WI38 (cell line): ENCODE measurements at regions not wholly inside any gene's neighbourhood (a gene's known extent, or its start where the extent isn't known, plus 50 kb on each side); places are given as distances from the start of the nearest gene placed in this dataset.

Source experiments
- H3K4me3 ChIP-seq: 2 replicates; pipeline ENCODE4 v1.5.1; 2011; ENCODE audit warnings: low read depth, mild to moderate bottlenecking, control low read depth, low read length
- TF ChIP-seq, protein P1 (sequence below): IDR thresholded peaks from 2 replicates; pipeline ENCODE4 v1.5.1; 2012; ENCODE audit warnings: low read depth, mild to moderate bottlenecking, control low read depth, low read length

DNA sequence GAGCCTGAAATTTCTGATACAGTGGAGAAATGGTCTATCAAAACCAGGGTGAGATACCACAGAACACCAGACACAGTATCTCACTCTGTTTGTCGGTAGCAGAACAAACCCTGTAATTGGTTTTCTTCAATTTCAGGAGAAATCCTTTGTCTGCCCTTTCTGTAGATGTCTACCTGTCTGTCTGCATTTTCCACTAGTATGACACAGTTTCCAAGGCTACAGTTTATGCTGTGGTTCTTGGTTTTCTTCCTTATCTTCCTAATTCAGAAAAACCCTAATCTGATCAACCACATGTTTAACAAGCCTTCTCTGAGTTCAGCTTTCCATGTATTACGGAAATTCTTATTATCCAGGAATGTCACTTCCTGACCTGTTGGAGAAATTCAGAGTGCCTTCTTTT lies 70.8 kb downstream of the SCN11A start:
- H3K4me3 ChIP-seq: no peak overlapping the region
- TF ChIP-seq, protein P1, sequence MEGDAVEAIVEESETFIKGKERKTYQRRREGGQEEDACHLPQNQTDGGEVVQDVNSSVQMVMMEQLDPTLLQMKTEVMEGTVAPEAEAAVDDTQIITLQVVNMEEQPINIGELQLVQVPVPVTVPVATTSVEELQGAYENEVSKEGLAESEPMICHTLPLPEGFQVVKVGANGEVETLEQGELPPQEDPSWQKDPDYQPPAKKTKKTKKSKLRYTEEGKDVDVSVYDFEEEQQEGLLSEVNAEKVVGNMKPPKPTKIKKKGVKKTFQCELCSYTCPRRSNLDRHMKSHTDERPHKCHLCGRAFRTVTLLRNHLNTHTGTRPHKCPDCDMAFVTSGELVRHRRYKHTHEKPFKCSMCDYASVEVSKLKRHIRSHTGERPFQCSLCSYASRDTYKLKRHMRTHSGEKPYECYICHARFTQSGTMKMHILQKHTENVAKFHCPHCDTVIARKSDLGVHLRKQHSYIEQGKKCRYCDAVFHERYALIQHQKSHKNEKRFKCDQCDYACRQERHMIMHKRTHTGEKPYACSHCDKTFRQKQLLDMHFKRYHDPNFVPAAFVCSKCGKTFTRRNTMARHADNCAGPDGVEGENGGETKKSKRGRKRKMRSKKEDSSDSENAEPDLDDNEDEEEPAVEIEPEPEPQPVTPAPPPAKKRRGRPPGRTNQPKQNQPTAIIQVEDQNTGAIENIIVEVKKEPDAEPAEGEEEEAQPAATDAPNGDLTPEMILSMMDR: no peak

DNA sequence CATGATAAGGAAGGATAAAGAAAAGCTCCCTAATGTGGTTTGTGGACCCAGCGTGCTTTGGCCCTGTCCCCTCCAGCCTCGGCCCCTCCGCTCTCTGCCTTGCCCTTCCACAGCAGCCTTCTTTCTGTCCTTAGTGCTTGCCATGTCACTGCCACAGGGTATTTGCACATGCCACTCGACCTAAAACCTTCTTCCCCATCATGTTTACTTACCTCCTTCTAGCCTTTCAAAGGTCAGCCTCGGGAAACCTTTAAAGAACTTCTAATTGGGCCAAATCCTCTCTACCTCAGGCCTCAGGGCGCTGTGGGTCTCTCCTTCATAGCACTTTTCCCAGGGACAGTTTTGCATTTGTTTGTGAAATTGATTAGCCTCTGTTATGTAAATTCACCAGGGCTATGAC lies 73.0 kb downstream of the SCN11A start:
- TF ChIP-seq, protein P1: no peak
- no peak overlapping the region for H3K4me3 ChIP-seq

DNA sequence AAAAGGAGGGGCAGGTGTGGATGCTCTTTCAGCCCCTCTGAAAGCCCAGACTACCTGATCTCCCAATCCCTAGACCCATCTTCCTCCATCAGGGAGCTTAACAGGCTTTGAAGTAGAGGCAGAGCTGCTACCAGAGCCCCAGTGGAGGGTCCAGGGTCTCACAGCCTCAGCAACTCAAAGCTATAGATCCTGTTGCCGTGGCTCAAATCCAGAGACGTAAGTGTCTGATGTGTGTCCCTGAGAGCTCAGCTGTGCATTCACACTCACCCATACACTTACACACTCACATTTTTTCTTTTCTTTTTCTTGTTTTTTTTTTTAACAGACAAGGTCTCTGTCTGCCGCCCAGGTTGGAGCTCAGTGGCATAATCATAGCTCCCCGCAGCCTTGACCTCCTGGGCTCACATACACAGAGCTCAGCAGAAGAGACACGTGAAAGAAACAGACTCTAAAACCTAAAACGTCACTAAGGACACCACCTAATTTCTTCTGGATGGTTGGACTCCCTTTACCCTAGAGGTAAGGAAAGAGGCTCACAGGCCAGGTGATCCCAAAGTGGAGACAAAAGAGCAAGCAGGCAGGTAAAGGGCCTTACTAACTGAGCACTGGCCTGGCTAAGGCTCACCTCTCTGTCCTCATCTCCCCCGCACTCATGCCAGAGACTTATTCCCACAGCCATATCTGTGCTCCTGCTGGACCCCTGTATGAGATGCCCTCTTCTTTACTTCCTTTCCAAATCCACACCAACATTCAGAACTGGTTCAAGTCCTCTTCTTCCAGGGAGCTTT lies 80.7 kb downstream of the SCN11A start:
- TF ChIP-seq, protein P1: no peak

DNA sequence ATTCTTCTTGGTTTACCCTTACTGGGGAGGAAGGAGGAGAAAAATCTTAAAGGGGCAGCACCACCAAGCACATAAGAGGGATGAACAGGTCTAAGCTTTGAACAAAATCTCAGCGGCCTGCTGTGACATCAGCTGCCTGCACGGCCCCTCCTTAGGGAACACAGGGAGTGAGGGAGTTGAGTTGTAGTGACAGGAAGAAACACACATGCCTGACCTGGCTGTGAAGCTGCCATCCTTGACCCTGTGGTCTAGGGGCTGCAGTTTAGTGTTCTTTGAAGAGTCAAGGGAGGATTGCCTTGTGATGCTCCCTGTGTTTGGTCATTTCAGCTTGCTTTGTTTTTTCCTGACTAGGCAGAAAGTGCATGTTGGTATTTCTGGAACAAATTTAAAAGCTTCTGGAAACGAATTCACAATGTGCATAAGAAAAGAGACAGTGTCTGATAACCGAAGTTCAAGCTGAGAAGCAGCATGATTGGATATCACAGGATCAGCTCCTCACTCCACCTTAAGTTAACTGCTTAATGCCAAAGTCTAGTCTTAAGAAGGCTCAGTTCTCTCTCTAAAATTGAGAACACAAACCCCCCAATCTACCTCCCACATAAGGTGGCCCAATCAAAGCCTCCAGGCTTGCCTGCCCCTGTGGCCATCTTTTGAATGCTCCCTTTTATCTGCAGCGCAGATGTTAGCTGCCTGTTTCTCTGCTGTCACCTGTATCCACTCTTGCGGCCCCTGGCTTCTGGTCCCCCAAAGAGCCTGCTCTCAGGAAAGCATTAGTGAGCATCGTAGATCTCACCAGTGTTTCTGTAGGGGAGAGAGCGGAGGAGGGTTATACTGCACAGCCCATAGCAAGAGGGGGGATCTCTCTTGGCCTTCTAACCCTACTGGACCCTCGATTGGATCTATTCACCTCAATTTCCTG lies 82.2 kb downstream of the SCN11A start:
- TF ChIP-seq, protein P1: no peak
- H3K4me3 ChIP-seq: no peak overlapping the region

More for the DNA sequence above, 80.7 kb downstream of the SCN11A start:
- H3K4me3 ChIP-seq: no peak overlapping the region

DNA sequence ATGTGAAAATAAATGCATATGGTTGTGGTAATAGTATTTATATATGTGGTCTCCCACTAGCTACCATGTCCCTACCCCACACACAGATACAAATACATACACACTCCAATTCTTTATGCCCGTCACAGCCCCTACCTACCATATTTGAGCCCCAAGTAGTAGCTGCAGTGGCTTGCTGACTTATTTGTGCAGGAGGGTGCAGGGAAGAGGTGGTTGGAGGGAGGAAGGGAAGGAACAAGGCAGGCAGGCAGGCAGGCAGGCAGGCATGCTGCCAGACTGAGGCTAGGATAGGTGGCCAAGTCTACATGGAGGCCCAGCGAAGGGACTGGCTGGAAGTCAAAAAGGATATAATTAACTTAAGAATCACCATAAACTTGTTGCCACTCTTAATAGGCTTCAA lies 82.9 kb downstream of the SCN11A start:
- H3K4me3 ChIP-seq: no peak overlapping the region
- TF ChIP-seq, protein P1: no peak

DNA sequence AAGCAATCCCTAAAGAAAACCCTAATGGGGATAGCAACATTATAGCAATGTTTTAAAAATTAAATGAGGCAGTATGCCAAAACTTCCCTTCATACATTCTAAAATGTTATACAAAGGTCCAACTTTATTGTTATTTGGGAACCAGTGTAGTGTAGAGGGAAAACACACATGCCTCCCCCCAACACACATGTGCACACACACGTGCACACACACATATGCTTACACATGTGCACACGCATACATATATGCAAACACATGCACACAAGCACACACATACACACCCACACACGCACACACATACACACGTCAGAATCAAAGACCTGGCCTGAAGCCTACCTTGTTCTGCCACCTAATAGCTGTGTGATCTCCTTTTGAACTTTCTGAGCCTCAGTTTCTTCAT lies 83.3 kb downstream of the SCN11A start:
- no peak overlapping the region for H3K4me3 ChIP-seq
- TF ChIP-seq, protein P1: no peak

DNA sequence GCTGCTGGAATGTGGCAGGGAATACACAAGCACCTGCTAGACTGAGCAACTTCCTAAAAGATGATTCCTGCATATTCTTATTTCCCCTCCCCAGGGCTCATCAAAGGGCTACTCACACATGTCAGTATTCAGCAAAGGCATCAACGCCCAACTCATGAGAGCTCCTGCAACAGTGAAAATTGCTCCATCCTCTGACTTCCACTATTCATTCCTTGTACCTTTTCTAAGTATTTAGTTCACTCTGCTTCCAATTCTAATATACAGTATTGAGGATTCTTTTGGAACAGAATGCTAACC lies 84.1 kb downstream of the SCN11A start:
- H3K4me3 ChIP-seq: no peak overlapping the region
- TF ChIP-seq, protein P1: no peak
